Lung (tissue), 11 donors: ENCODE measurements at regions not wholly inside any gene's neighbourhood (a gene's known extent, or its start where the extent isn't known, plus 50 kb on each side); places are given as distances from the start of the nearest gene placed in this dataset.
"Not testable (repeated sequence)": the region's sequence is repeated elsewhere in the genome, so short reads cannot be mapped to it uniquely, and the experiment has no call there.

Source experiments
- ATAC-seq: fragments of 200-7000 bp; cut with Tn5 transposase; one replicate; pipeline ENCODE4 v1.9.1; 2020; ENCODE audit warnings: moderate number of reproducible peaks; ENCODE audit not compliant: insufficient read depth, low FRiP score
- DNase-seq, 3 donors: peaks; one replicate each; pipeline ENCODE4 v3.0.0-alpha.2; 2013 to 2017
- H3K27ac ChIP-seq, 2 donors: one replicate each; pipeline ENCODE4 v1.5.1; 2013; ENCODE audit warnings: mild to moderate bottlenecking in 2 of 2, moderate library complexity in 2 of 2, control low read depth in 1 of 2, inconsistent platforms in 1 of 2, low read depth in 1 of 2, low read length in 1 of 2
- H3K27me3 ChIP-seq, 3 donors: one replicate each; pipeline ENCODE4 v1.5.1; 2013; ENCODE audit warnings: low read length in 2 of 3; ENCODE audit not compliant: control insufficient read depth in 3 of 3, insufficient read depth in 3 of 3
- H3K36me3 ChIP-seq, 4 donors: one replicate each; pipeline ENCODE4 v1.5.1; 2013; ENCODE audit warnings: low read length in 4 of 4, mild to moderate bottlenecking in 1 of 4, moderate library complexity in 1 of 4; ENCODE audit not compliant: control insufficient read depth in 4 of 4, insufficient read depth in 4 of 4
- H3K4me1 ChIP-seq, 5 donors: one replicate each; pipeline ENCODE4 v1.5.1; 2013; ENCODE audit warnings: low read length in 5 of 5, mild to moderate bottlenecking in 2 of 5, moderate library complexity in 1 of 5; ENCODE audit not compliant: control insufficient read depth in 5 of 5, insufficient read depth in 5 of 5
- H3K4me3 ChIP-seq: one replicate; pipeline ENCODE4 v1.5.1; 2013; ENCODE audit warnings: mild to moderate bottlenecking, control low read depth, moderate library complexity
- H3K9ac ChIP-seq, 2 donors: one replicate each; pipeline ENCODE4 v1.5.1; 2013; ENCODE audit warnings: low read length in 2 of 2, control low read depth in 1 of 2; ENCODE audit not compliant: insufficient read depth in 1 of 2
- H3K9me3 ChIP-seq, 4 donors: one replicate each; pipeline ENCODE4 v1.5.1; 2013; ENCODE audit warnings: low read length in 3 of 4, mild to moderate bottlenecking in 1 of 4, moderate library complexity in 1 of 4; ENCODE audit not compliant: control insufficient read depth in 4 of 4, insufficient read depth in 3 of 4
- CTCF ChIP-seq: IDR thresholded peaks from 2 replicates; pipeline ENCODE4 v1.5.1; 2012; ENCODE audit warnings: mild to moderate bottlenecking; ENCODE audit errors: control extremely low read depth, extremely low read depth
- WGBS, 2 donors: extraction: QIAGEN DNeasy Blood & Tissue Kit; methylation state at CpG; one replicate each; pipeline ENCODE4 v1.1.7; 2013; 5-methylcytosine and 5-hydroxymethylcytosine counted together
- donor health status: control.
- donor health status: control.
- donor health status: Bipolar disorder and iron deficiency.
- donor health status: healthy.
- donor health status: DM: yes; HTN: yes; CAD: no.

GRCh38 chr9:102483651-102484050 lies 511.5 kb upstream of the CYLC2 start:
- no peak overlapping the region for H3K9ac ChIP-seq
- H3K4me3 ChIP-seq, result no peak overlapping the region
- H3K27me3 ChIP-seq, result no peaks in the 10 kb centered on the region
- no peaks in the 10 kb centered on the region for H3K36me3 ChIP-seq
- WGBS, 2 donors, result 61 to 78% methylated on average over 1 of the region's 1 CpG
- no peak overlapping the region for H3K27ac ChIP-seq
- H3K9me3 ChIP-seq, result peaks cover 0 to 2% (median 0%) of the 10 kb centered on the region in 4 donors
- no peak for DNase-seq
- ATAC-seq, result no peak
- no peak for TF ChIP-seq CTCF
- H3K4me1 ChIP-seq, result no peaks in the 10 kb centered on the region

- Histone ChIP-seq H3K27ac (no peak overlapping the region), H3K27me3 (no peaks in the 10 kb centered on the region), H3K4me1 (no peaks in the 10 kb centered on the region), H3K9ac (no peak overlapping the region), H3K4me3 (no peak overlapping the region), H3K9me3 (peaks cover 0 to 2% (median 0%) of the 10 kb centered on the region in 4 donors), H3K36me3 (no peaks in the 10 kb centered on the region)
- TF ChIP-seq CTCF, result no peak
- DNase-seq (no peak), ATAC-seq (no peak)
- 82 to 85% methylated on average over 1 of the region's 1 CpG for WGBS, 2 donors
These were observed 512.4 kb upstream of the CYLC2 start for GRCh38 chr9:102482776-102483175.

GRCh38 chr9:102479191-102479590 lies 515.9 kb upstream of the CYLC2 start:
- Histone ChIP-seq H3K27ac (no peak overlapping the region), H3K27me3 (no peaks in the 10 kb centered on the region), H3K4me3 (no peak overlapping the region), H3K9me3 (no peaks in the 10 kb centered on the region), H3K9ac (no peak overlapping the region), H3K36me3 (no peaks in the 10 kb centered on the region), H3K4me1 (no peaks in the 10 kb centered on the region)
- DNase-seq, result no peak
- no peak for TF ChIP-seq CTCF
- no peak for ATAC-seq
- WGBS, 2 donors, result 77 to 86% methylated on average over 3 of the region's 3 CpGs

- DNase-seq (no peak), ATAC-seq (no peak)
- no peaks in the 10 kb centered on the region for H3K27me3 ChIP-seq
- 67 to 79% methylated on average over 2 of the region's 2 CpGs for WGBS, 2 donors
- H3K4me3 ChIP-seq, result no peak overlapping the region
- no peak overlapping the region for H3K27ac ChIP-seq
- H3K9ac ChIP-seq, result no peak overlapping the region
- no peaks in the 10 kb centered on the region for H3K36me3 ChIP-seq
- TF ChIP-seq CTCF, result no peak
- H3K9me3 ChIP-seq, result no peaks in the 10 kb centered on the region
- no peaks in the 10 kb centered on the region for H3K4me1 ChIP-seq
These were observed 520.8 kb upstream of the CYLC2 start for GRCh38 chr9:102474357-102474756.

GRCh38 chr9:102469430-102469829 lies 525.7 kb upstream of the CYLC2 start:
- not testable (repeated sequence) for H3K4me1 ChIP-seq, ATAC-seq, H3K36me3 ChIP-seq, H3K27me3 ChIP-seq, H3K9me3 ChIP-seq, DNase-seq, H3K27ac ChIP-seq, H3K4me3 ChIP-seq, H3K9ac ChIP-seq
- 95 to 97% methylated on average over 5 to 7 of the region's 7 CpGs for WGBS, 2 donors
